ENCODE measurements at regions not wholly inside any gene's neighbourhood (a gene's known extent, or its start where the extent isn't known, plus 50 kb on each side); places are given as distances from the start of the nearest gene placed in this dataset.

- H3K9me3 ChIP-seq (ENCODE audit: insufficient read depth, low read depth) = no peaks in the 10 kb centered on the region
- H3K79me2 ChIP-seq (ENCODE audit: low read depth) = no peaks in the 10 kb centered on the region
- BruUV-seq (replicated peaks) = no TSS peak
- no peaks in the 10 kb centered on the region; the same call in 1 of the 2 replicates for H3K9me2 ChIP-seq (ENCODE audit: insufficient read depth)
- intact Hi-C loops (cut with micrococcal nuclease; ENCODE audit: unreplicated experiment) = no loop called here
- no peaks in the 10 kb centered on the region for H3K36me3 ChIP-seq (ENCODE audit: low read depth)
- H3K4me3 ChIP-seq = no peak overlapping the region
- ChIA-PET POLR2A (ENCODE audit: unreplicated experiment) (no interaction called here), CTCF (no interaction called here)
- H3K4me2 ChIP-seq = no peak overlapping the region
- no peak overlapping the region for H2AFZ ChIP-seq
- no peak for DNase-seq
- H3K4me1 ChIP-seq (replicated peaks; ENCODE audit: insufficient read depth) = no peaks in the 10 kb centered on the region
- no peak overlapping the region for H3K27ac ChIP-seq
- no peaks in the 10 kb centered on the region for H3K27me3 ChIP-seq (ENCODE audit: insufficient read depth, low read depth)
- H3F3A ChIP-seq (ENCODE audit: insufficient read depth, low read depth) = no peaks in the 10 kb centered on the region
- no peaks in the 10 kb centered on the region for H4K20me1 ChIP-seq (ENCODE audit: insufficient read depth)
- TF ChIP-seq, protein P1, sequence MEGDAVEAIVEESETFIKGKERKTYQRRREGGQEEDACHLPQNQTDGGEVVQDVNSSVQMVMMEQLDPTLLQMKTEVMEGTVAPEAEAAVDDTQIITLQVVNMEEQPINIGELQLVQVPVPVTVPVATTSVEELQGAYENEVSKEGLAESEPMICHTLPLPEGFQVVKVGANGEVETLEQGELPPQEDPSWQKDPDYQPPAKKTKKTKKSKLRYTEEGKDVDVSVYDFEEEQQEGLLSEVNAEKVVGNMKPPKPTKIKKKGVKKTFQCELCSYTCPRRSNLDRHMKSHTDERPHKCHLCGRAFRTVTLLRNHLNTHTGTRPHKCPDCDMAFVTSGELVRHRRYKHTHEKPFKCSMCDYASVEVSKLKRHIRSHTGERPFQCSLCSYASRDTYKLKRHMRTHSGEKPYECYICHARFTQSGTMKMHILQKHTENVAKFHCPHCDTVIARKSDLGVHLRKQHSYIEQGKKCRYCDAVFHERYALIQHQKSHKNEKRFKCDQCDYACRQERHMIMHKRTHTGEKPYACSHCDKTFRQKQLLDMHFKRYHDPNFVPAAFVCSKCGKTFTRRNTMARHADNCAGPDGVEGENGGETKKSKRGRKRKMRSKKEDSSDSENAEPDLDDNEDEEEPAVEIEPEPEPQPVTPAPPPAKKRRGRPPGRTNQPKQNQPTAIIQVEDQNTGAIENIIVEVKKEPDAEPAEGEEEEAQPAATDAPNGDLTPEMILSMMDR (conservative IDR thresholded peaks at IDR 0.05) = no peak
- no peak for TF ChIP-seq EZH2 (IDR thresholded peaks at IDR 0.05; ENCODE audit: low read depth)
Observed at GRCh38 chr2:145631561-145631960, 1111.6 kb upstream of the ZEB2 start.

GRCh38 chr2:145626301-145626700 is 1106.4 kb upstream of the ZEB2 start:
- Histone ChIP-seq H3K27me3 (ENCODE audit: insufficient read depth, low read depth) (no peaks in the 10 kb centered on the region), H3K27ac (no peak overlapping the region), H2AFZ (no peak overlapping the region), H3K4me1 (replicated peaks; ENCODE audit: insufficient read depth) (peaks cover 13% of the 10 kb centered on the region; the same call in 1 of the 2 replicates), H4K20me1 (ENCODE audit: insufficient read depth) (no peaks in the 10 kb centered on the region), H3K4me3 (no peak overlapping the region), H3K9me3 (ENCODE audit: insufficient read depth, low read depth) (no peaks in the 10 kb centered on the region; the same call in 1 of the 2 replicates), H3F3A (ENCODE audit: insufficient read depth, low read depth) (no peaks in the 10 kb centered on the region), H3K9me2 (ENCODE audit: insufficient read depth) (no peaks in the 10 kb centered on the region), H3K79me2 (ENCODE audit: low read depth) (no peaks in the 10 kb centered on the region), H3K4me2 (no peak overlapping the region), H3K36me3 (ENCODE audit: low read depth) (no peaks in the 10 kb centered on the region)
- no TSS peak for BruUV-seq (replicated peaks)
- CTCF ChIA-PET = no interaction called here
- DNase-seq = no peak
- POLR2A ChIA-PET (ENCODE audit: unreplicated experiment) = no interaction called here
- intact Hi-C loops (cut with micrococcal nuclease; ENCODE audit: unreplicated experiment) = no loop called here
- TF ChIP-seq, protein P1 (conservative IDR thresholded peaks at IDR 0.05) = no peak
- TF ChIP-seq EZH2 (IDR thresholded peaks at IDR 0.05; ENCODE audit: low read depth) = no peak

DNA sequence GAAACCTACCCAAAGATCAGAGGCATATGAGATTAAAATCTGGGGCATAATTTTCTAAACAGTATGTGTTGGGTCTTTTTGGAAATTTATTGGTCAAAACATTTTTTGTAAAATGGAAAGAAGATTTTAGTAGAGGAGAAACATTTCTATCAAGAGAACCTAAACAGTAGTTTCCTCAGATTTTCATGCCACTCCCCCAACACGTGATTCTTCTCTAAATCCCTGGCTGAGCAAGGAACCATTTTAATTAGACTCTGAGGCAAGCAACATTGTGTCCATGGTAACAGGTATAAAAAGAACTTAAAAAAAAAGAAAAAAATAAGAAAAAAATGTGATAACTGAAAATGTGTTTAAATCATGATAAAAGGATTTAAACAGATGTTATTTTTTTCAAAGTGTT is 1105.2 kb upstream of the ZEB2 start:
- Histone ChIP-seq H3K4me1 (replicated peaks; ENCODE audit: insufficient read depth) (peaks cover 13% of the 10 kb centered on the region; the same call in 1 of the 2 replicates), H3K27me3 (ENCODE audit: insufficient read depth, low read depth) (no peaks in the 10 kb centered on the region), H3K36me3 (ENCODE audit: low read depth) (no peaks in the 10 kb centered on the region), H3K4me2 (no peak overlapping the region), H3K9me2 (ENCODE audit: insufficient read depth) (no peaks in the 10 kb centered on the region), H3K27ac (no peak overlapping the region), H3K4me3 (no peak overlapping the region), H4K20me1 (ENCODE audit: insufficient read depth) (no peaks in the 10 kb centered on the region), H3K9me3 (ENCODE audit: insufficient read depth, low read depth) (no peaks in the 10 kb centered on the region; the same call in 1 of the 2 replicates), H2AFZ (no peak overlapping the region), H3K79me2 (ENCODE audit: low read depth) (no peaks in the 10 kb centered on the region), H3F3A (ENCODE audit: insufficient read depth, low read depth) (no peaks in the 10 kb centered on the region)
- BruUV-seq (replicated peaks) = no TSS peak
- DNase-seq = no peak
- ChIA-PET POLR2A (ENCODE audit: unreplicated experiment) (no interaction called here), CTCF (no interaction called here)
- TF ChIP-seq, protein P1 (conservative IDR thresholded peaks at IDR 0.05) = no peak
- no peak for TF ChIP-seq EZH2 (IDR thresholded peaks at IDR 0.05; ENCODE audit: low read depth)
- intact Hi-C loops (cut with micrococcal nuclease; ENCODE audit: unreplicated experiment) = no loop called here
